Gastroesophageal sphincter (tissue), 4 donors: ENCODE measurements at regions not wholly inside any gene's neighbourhood (a gene's known extent, or its start where the extent isn't known, plus 50 kb on each side); places are given as distances from the start of the nearest gene placed in this dataset.
"Not testable (repeated sequence)": the region's sequence is repeated elsewhere in the genome, so short reads cannot be mapped to it uniquely, and the experiment has no call there.

Experiments used
- ATAC-seq: fragments of 150-250 bp; one replicate; pipeline ENCODE4 v1.9.1; 2016; ENCODE audit warnings: mild to moderate bottlenecking, moderate library complexity
- H3K27ac ChIP-seq, 4 donors: fragments of 200-600 bp; sonication (generic) in 3 of 4; 1 replicate in 3 of 4; 2 replicates in 1 of 4; pipeline ENCODE4 v1.5.1; 2016 to 2019
- H3K27me3 ChIP-seq: fragments of 200-600 bp; sonication (generic); one replicate; pipeline ENCODE4 v1.5.1; 2019
- H3K36me3 ChIP-seq, 2 donors: fragments of 200-600 bp; sonication (generic); one replicate each; pipeline ENCODE4 v1.5.1; 2019; ENCODE audit warnings: control low read depth in 1 of 2
- H3K4me1 ChIP-seq, 3 donors: fragments of 200-600 bp; sonication (generic); 1 replicate in 2 of 3; 2 replicates in 1 of 3; pipeline ENCODE4 v1.5.1; 2016 to 2019; ENCODE audit warnings: control low read depth in 2 of 3
- H3K4me3 ChIP-seq, 2 donors: fragments of 200-600 bp; sonication (generic); one replicate each; pipeline ENCODE4 v1.5.1; 2019; ENCODE audit warnings: mild to moderate bottlenecking in 1 of 2, moderate library complexity in 1 of 2
- H3K9me3 ChIP-seq, 3 donors: fragments of 200-600 bp; sonication (generic); one replicate each; pipeline ENCODE4 v1.5.1; 2017 to 2019; ENCODE audit warnings: control low read depth in 2 of 3
- CTCF ChIP-seq, 4 experiments: fragments of 200-600 bp in 2 of 4; fragments of 450-650 bp in 2 of 4; sonication (generic) in 1 of 4; IDR thresholded peaks; one replicate each; pipeline ENCODE4 v1.5.1; 2017 to 2019; ENCODE audit warnings: antibody characterized with exemption in 4 of 4, mild to moderate bottlenecking in 2 of 4, moderate library complexity in 2 of 4
- EP300 ChIP-seq: sonication (generic); formaldehyde crosslinking; IDR thresholded peaks from one replicate; pipeline ENCODE4 v1.6.1; 2017; ENCODE audit warnings: antibody characterized with exemption, mild to moderate bottlenecking
- POLR2A ChIP-seq, 2 donors: fragments of 450-650 bp; IDR thresholded peaks; one replicate each; pipeline ENCODE4 v1.6.1; 2017; ENCODE audit warnings: antibody characterized with exemption in 2 of 2, mild to moderate bottlenecking in 2 of 2, moderate library complexity in 1 of 2
- POLR2AphosphoS5 ChIP-seq: sonication (generic); formaldehyde crosslinking; IDR thresholded peaks from one replicate; pipeline ENCODE4 v1.6.1; 2017; ENCODE audit warnings: antibody characterized with exemption
- WGBS, 2 donors: methylation state at CpG; one replicate each; pipeline ENCODE4 v1.1.5; 2018; ENCODE audit warnings: low coverage in 1 of 2; 5-methylcytosine and 5-hydroxymethylcytosine counted together

DNA sequence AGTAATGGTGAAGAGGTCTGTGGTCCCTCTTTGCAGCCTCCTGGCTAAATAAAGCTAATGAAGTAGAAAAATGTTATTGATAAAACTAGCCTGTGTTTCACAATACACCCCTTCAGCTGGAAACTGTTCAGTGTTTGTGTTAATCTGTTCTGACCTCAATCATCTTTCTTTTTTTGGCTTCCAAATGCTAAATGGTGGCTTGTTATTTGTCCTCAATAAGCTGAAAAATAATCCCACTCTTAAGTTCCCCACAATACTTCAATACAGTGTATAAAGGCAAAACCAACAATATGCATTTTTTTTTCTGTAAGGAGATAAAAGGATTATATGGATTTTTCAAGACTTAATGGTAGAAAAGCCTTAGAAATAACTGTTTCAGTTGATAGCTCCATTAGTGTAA is 560.5 kb downstream of the TUSC1 start:
- H3K36me3 ChIP-seq: no peaks in the 10 kb centered on the region
- no peaks in the 10 kb centered on the region for H3K27me3 ChIP-seq
- no peak overlapping the region for H3K27ac ChIP-seq
- ATAC-seq: no peak
- no peak for TF ChIP-seq POLR2AphosphoS5
- TF ChIP-seq POLR2A (IDR thresholded peaks at IDR 0.05): no peak
- no peak for TF ChIP-seq CTCF (IDR thresholded peaks at IDR 0.05)
- TF ChIP-seq EP300: no peak
- H3K4me3 ChIP-seq: no peak overlapping the region
- no peaks in the 10 kb centered on the region for H3K9me3 ChIP-seq
- peaks cover 0 to 9% (median 0%) of the 10 kb centered on the region in 3 donors for H3K4me1 ChIP-seq

- not testable (repeated sequence) for H3K36me3 ChIP-seq, H3K4me1 ChIP-seq, H3K27ac ChIP-seq, H3K9me3 ChIP-seq, ATAC-seq, H3K27me3 ChIP-seq, H3K4me3 ChIP-seq
- 100% methylated on average over 3 of the region's 8 CpGs; no CpG with 5 or more reads in 1 of the 2 donors for WGBS, 2 donors
These were observed 556.5 kb upstream of the IZUMO3 start for GRCh38 chr9:25102204-25102603.

- H3K36me3 ChIP-seq: no peaks in the 10 kb centered on the region
- WGBS, 2 donors: 85 to 86% methylated on average over 3 of the region's 3 CpGs
- H3K9me3 ChIP-seq: no peaks in the 10 kb centered on the region
- no peak overlapping the region for H3K27ac ChIP-seq
- H3K27me3 ChIP-seq: no peaks in the 10 kb centered on the region
- H3K4me3 ChIP-seq: no peak overlapping the region
- no peaks in the 10 kb centered on the region for H3K4me1 ChIP-seq
- TF ChIP-seq EP300 (no peak), CTCF (IDR thresholded peaks at IDR 0.05) (no peak), POLR2A (IDR thresholded peaks at IDR 0.05) (no peak), POLR2AphosphoS5 (no peak)
- no peak for ATAC-seq
These were observed 548.8 kb upstream of the IZUMO3 start for GRCh38 chr9:25094518-25094917.

- TF ChIP-seq POLR2AphosphoS5: no peak
- Histone ChIP-seq H3K36me3 (no peaks in the 10 kb centered on the region), H3K4me1 (no peaks in the 10 kb centered on the region), H3K4me3 (no peak overlapping the region), H3K27ac (no peak overlapping the region), H3K27me3 (no peaks in the 10 kb centered on the region), H3K9me3 (no peaks in the 10 kb centered on the region)
- 83 to 86% methylated on average over 3 of the region's 3 CpGs for WGBS, 2 donors
- no peak for ATAC-seq
These were observed 532.5 kb upstream of the IZUMO3 start for GRCh38 chr9:25078202-25078601.

GRCh38 chr9:25048098-25048724 is 502.5 kb upstream of the IZUMO3 start:
- H3K9me3 ChIP-seq: no peaks in the 10 kb centered on the region
- H3K27me3 ChIP-seq: no peaks in the 10 kb centered on the region
- H3K4me3 ChIP-seq: no peak overlapping the region
- H3K27ac ChIP-seq: no peak overlapping the region
- WGBS, 2 donors: 85 to 100% methylated on average over 1 of the region's 1 CpG
- ATAC-seq: no peak
- H3K36me3 ChIP-seq: no peaks in the 10 kb centered on the region
- no peaks in the 10 kb centered on the region for H3K4me1 ChIP-seq
- TF ChIP-seq EP300 (no peak), POLR2A (IDR thresholded peaks at IDR 0.05) (no peak), POLR2AphosphoS5 (no peak), CTCF (IDR thresholded peaks at IDR 0.05) (no peak)

- not testable (repeated sequence) for H3K4me1 ChIP-seq, H3K4me3 ChIP-seq, H3K36me3 ChIP-seq, H3K27me3 ChIP-seq, H3K9me3 ChIP-seq, H3K27ac ChIP-seq, ATAC-seq
- 60% methylated on average over 1 of the region's 8 CpGs; no CpG with 5 or more reads in 1 of the 2 donors for WGBS, 2 donors
These were observed 499.8 kb upstream of the IZUMO3 start for GRCh38 chr9:25045469-25045868.

GRCh38 chr9:25029743-25030142 is 484.0 kb upstream of the IZUMO3 start:
- Histone ChIP-seq H3K27me3 (no peaks in the 10 kb centered on the region), H3K27ac (no peak overlapping the region), H3K36me3 (no peaks in the 10 kb centered on the region), H3K9me3 (no peaks in the 10 kb centered on the region), H3K4me1 (no peaks in the 10 kb centered on the region), H3K4me3 (no peak overlapping the region)
- ATAC-seq: no peak
- WGBS, 2 donors: 30 to 67% methylated on average over 2 of the region's 2 CpGs
- no peak for TF ChIP-seq CTCF (IDR thresholded peaks at IDR 0.05)
- TF ChIP-seq POLR2A (IDR thresholded peaks at IDR 0.05): no peak
- no peak for TF ChIP-seq POLR2AphosphoS5
- TF ChIP-seq EP300: no peak
